Keratinocyte (primary cell): ENCODE measurements at regions not wholly inside any gene's neighbourhood (a gene's known extent, or its start where the extent isn't known, plus 50 kb on each side); places are given as distances from the start of the nearest gene placed in this dataset.

Source experiments
- EZH2 ChIP-seq: IDR thresholded peaks from one replicate; pipeline ENCODE4 v1.6.1; 2012; ENCODE audit warnings: inconsistent platforms, mild to moderate bottlenecking, low read length, moderate library complexity
- TF ChIP-seq, protein P1 (sequence below), 3 experiments: IDR thresholded peaks in 1 of 3; conservative IDR thresholded peaks in 1 of 3; optimal IDR thresholded peaks in 1 of 3; 2 replicates in 2 of 3; 3 replicates in 1 of 3; pipeline versions ENCODE3 to v1.5.1; 2011; ENCODE audit warnings: low read length in 3 of 3, mild to moderate bottlenecking in 3 of 3, moderate library complexity in 2 of 3, control low read depth in 1 of 3, inconsistent platforms in 1 of 3; ENCODE audit not compliant: insufficient read depth in 2 of 3; ENCODE audit errors: extremely low read depth in 1 of 3

DNA sequence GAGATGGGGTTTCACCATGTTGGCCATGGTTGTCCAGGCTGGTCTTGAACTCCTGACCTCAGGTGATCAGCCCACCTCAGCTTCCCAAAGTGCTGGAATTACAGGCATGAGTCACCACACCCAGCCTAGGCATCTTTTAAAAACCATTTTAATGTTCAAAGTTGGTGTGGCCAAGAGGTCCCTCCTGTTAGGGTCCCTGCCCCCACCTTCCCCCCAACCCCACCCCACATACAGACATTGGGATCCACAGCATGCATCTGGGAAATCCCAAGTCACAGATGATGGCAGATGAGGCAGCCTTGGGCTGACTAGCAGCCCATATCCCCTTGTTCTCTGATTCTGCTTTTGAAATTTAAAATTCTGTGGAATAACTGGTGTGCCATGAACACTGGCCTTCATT lies 226.0 kb downstream of the KATNAL1 start:
- TF ChIP-seq, protein P1, sequence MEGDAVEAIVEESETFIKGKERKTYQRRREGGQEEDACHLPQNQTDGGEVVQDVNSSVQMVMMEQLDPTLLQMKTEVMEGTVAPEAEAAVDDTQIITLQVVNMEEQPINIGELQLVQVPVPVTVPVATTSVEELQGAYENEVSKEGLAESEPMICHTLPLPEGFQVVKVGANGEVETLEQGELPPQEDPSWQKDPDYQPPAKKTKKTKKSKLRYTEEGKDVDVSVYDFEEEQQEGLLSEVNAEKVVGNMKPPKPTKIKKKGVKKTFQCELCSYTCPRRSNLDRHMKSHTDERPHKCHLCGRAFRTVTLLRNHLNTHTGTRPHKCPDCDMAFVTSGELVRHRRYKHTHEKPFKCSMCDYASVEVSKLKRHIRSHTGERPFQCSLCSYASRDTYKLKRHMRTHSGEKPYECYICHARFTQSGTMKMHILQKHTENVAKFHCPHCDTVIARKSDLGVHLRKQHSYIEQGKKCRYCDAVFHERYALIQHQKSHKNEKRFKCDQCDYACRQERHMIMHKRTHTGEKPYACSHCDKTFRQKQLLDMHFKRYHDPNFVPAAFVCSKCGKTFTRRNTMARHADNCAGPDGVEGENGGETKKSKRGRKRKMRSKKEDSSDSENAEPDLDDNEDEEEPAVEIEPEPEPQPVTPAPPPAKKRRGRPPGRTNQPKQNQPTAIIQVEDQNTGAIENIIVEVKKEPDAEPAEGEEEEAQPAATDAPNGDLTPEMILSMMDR (optimal IDR thresholded peaks at IDR 0.05 in 1 of 3, IDR thresholded peaks at IDR 0.05 in 1 of 3, conservative IDR thresholded peaks at IDR 0.05 in 1 of 3; ENCODE audit: extremely low read depth in 1 of 3, insufficient read depth in 2 of 3, low read length in 3 of 3) = no peak
- TF ChIP-seq EZH2 = no peak
